ENCODE measurements at regions not wholly inside any gene's neighbourhood (a gene's known extent, or its start where the extent isn't known, plus 50 kb on each side); places are given as distances from the start of the nearest gene placed in this dataset.

GRCh38 chr14:42027271-42027670, 420.6 kb downstream of the LRFN5 start:
- no peak for DNase-seq (ENCODE audit: low read depth in 2 of 2)
- no peak for TF ChIP-seq CTCF (IDR thresholded peaks at IDR 0.05; ENCODE audit: low read depth, low read length)
- no peak overlapping the region for H3K4me3 ChIP-seq (replicated peaks in 1 of 2; ENCODE audit: low read depth in 2 of 2, low read length in 2 of 2)

GRCh38 chr14:42023452-42023851, 416.8 kb downstream of the LRFN5 start:
- no peak for DNase-seq (ENCODE audit: low read depth in 2 of 2)
- TF ChIP-seq CTCF (IDR thresholded peaks at IDR 0.05; ENCODE audit: low read depth, low read length): no peak
- H3K4me3 ChIP-seq (replicated peaks in 1 of 2; ENCODE audit: low read depth in 2 of 2, low read length in 2 of 2): no peak overlapping the region

- DNase-seq (ENCODE audit: low read depth in 2 of 2): no peak
- TF ChIP-seq CTCF (IDR thresholded peaks at IDR 0.05; ENCODE audit: low read depth, low read length): no peak
- H3K4me3 ChIP-seq (replicated peaks in 1 of 2; ENCODE audit: low read depth in 2 of 2, low read length in 2 of 2): no peak overlapping the region
Observed at GRCh38 chr14:42014301-42014700, 407.6 kb downstream of the LRFN5 start.

- H3K4me3 ChIP-seq (replicated peaks in 1 of 2; ENCODE audit: low read depth in 2 of 2, low read length in 2 of 2): no peak overlapping the region
- no peak for TF ChIP-seq CTCF (IDR thresholded peaks at IDR 0.05; ENCODE audit: low read depth, low read length)
- no peak for DNase-seq (ENCODE audit: low read depth in 2 of 2)
Observed at GRCh38 chr14:42013559-42013958, 406.9 kb downstream of the LRFN5 start.

- no peak for TF ChIP-seq CTCF (IDR thresholded peaks at IDR 0.05; ENCODE audit: low read depth, low read length)
- DNase-seq (ENCODE audit: low read depth in 2 of 2): no peak
- no peak overlapping the region for H3K4me3 ChIP-seq (replicated peaks in 1 of 2; ENCODE audit: low read depth in 2 of 2, low read length in 2 of 2)
Observed at GRCh38 chr14:42013153-42013552, 406.5 kb downstream of the LRFN5 start.

GRCh38 chr14:42011221-42011620, 404.5 kb downstream of the LRFN5 start:
- no peak overlapping the region for H3K4me3 ChIP-seq (replicated peaks in 1 of 2; ENCODE audit: low read depth in 2 of 2, low read length in 2 of 2)
- no peak for TF ChIP-seq CTCF (IDR thresholded peaks at IDR 0.05; ENCODE audit: low read depth, low read length)

GRCh38 chr14:42004321-42004720, 397.6 kb downstream of the LRFN5 start:
- no peak for TF ChIP-seq CTCF (IDR thresholded peaks at IDR 0.05; ENCODE audit: low read depth, low read length)
- no peak overlapping the region for H3K4me3 ChIP-seq (replicated peaks in 1 of 2; ENCODE audit: low read depth in 2 of 2, low read length in 2 of 2)
- no peak for DNase-seq (ENCODE audit: low read depth in 2 of 2)

More at GRCh38 chr14:42011221-42011620, 404.5 kb downstream of the LRFN5 start:
- no peak for DNase-seq (ENCODE audit: low read depth in 2 of 2)
